Muscle of back (tissue), 3 donors: ENCODE measurements at regions not wholly inside any gene's neighbourhood (a gene's known extent, or its start where the extent isn't known, plus 50 kb on each side); places are given as distances from the start of the nearest gene placed in this dataset.
"Not testable (repeated sequence)": the region's sequence is repeated elsewhere in the genome, so short reads cannot be mapped to it uniquely, and the experiment has no call there.

Source experiments
- DNase-seq, 3 donors: peaks; one replicate each; pipeline versions ENCODE4 v3.0.0 to v3.0.0-alpha.2; 2013

DNA sequence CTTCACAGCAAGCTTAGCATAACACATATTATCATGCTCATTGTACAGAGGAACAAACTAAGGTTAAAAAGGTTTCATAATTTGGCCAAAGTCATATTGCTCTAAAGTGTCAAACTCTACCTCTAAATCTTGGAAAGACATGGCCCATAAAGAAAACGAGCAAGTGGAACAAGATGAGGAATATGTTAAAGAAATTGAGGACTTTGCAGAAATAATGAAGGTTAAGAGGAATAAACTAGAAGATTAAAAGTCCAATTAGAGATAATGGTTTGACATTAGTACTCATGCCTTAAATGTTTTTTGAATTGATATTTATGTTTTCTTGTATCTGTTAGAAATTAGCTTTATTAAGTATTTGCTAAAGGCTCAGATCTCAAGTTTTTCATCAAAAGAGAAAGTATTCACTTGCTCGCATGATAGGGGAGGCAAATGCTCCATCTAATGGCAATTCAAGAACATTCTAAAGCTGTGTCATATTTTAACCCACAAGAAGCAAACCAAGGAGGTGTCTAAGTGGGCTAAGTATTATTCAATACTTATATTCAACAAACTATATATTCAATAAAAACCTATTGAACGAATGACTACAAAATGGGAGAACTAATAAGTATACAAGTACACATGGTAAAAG, 192.9 kb upstream of the SPTLC3 start:
- DNase-seq, result peak in 1 of 3 donors; percentile 38

DNA sequence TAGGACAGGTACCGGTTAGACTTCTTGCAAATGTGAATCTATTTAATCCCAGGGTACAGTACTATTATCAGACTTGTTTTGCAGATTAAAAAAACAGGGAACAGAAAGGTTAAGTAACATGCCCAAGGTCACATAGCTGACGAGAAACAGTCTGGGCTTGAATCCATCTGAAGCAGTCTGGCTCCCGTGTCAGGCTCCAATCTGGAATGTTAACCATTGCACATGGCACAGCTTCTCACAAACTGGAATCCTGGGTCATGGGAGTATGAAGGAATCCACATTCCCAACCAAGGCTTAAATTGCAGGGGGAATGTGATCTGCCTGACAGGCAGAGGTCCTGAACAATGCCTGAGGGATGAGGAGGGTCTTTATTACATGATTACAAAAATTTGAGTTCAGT, 187.5 kb upstream of the SPTLC3 start:
- DNase-seq, result no peak

DNA sequence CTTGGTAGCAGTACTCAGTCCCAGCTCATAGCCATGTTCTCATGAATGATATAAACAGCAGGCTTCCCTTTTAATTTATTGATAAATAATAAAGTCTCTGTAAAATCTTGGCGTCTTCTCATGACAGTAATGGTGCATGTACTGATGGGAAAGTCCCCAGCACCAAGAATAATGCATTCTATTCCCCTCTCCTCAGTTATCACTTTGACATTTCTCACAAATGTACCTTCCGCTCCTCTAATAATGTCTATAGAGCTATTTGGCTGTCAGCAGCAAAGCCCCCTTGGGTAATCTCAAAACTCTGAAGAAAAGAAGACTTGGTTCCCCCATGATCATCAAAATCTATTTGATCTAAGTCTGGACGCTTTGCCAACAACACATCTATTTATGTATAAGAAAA, 185.0 kb upstream of the SPTLC3 start:
- no peak for DNase-seq

DNA sequence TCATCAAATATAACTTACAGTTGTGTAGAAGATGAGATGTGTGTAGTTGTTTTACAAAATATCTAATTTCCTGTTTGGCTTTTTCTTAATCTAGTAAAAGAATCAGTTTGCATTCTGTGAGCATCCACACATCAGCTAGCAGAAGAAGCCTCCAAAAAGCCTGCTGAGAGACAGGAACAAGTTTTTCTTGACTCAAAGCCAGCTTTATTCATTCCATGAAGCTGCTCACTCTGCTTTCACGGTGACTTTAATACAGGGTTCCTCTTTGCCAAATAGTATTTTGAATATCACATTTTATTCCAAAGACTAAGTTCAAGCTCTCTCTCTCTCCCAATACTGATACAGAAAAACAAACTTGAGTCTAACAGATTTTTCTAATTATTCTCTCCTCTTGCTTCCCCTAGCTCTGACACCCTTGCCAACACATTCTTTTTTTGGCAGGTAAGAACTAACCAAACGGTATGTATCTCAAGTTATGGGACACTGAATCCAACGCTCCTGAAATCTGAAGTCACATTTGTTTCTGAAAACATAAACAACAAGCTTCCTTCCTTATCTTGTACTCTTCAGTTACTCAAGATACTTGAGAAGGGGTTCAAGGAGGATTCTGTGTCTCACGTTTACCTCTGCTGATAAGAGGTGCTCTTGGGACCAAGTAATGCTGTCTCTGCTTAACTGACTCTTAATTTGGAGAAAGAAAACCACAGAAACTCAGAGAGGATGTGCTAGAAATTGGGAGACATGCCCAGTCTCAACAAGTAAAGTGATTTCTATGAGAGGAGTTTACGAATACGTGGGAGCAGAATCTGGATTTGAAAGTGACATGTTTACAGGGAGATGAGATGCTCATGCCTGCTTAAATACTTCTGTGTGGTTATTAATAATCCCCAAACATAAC, 184.2 kb upstream of the SPTLC3 start:
- peak; percentile 74 to 89 (median 75) for DNase-seq

DNA sequence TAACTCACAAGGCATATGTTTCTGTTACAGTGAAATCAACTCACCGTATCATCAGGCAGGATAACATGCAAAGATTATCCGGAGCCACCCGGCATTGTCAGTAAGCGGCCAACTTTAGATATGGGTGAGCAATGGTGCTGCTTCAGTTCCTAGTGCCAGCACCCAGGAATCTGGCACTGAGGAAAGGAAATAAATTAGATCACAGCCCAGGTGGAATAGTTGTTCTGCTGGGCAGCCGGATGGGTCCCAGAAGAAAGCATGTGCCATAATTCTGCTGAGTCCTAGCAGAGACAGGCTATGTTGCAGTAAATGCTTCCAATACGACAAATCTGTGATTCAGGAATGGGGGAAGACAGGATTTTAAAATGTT, 183.6 kb upstream of the SPTLC3 start:
- DNase-seq, result peak in 2 of 3 donors; percentile 31 to 76

DNA sequence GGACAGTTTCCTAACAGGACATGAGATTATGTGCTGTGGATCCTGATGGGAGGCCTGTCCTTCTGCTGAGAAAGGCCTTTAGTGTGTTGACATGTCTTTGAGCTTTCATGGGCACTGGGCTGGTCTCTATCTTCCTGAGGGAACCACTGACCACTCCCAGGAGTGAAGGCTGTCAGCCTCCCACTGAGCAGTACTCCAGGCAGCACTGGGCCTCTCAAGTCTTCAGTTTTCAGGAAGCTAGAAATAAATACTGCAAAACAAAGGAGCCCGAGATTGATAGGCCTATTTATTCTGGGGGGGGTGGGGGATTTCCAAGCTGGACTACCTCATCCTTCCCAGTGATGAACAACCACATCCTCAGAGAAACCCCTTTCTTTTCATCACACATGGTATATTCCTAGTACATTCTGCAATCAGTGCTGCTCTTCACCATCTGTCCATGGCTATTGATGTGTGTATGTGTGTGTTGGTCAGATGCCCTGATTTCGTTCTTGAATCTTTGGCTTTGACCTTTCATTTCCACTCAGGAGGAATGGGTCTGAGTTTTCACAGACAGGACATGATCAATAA, 180.9 kb upstream of the SPTLC3 start:
- DNase-seq, result no peak

DNA sequence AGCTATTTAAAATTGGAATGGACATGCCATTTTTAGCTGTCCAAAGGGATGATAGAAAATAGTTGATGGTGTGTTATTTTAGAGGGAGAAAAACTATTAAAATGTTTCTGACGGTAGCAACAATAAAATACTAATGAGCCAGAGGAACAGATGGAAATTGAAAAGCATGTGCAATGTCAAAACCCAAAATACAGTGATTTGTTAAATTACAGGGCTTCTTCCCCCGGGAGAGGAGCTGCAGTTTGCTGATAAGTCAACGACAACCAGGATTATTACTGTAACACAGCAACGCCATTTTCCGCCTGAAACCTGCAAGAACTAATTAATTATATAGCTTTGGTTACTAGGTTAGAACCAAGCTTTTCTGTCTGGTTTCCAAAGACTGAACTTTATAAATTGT, 179.6 kb upstream of the SPTLC3 start:
- DNase-seq, result no peak

DNA sequence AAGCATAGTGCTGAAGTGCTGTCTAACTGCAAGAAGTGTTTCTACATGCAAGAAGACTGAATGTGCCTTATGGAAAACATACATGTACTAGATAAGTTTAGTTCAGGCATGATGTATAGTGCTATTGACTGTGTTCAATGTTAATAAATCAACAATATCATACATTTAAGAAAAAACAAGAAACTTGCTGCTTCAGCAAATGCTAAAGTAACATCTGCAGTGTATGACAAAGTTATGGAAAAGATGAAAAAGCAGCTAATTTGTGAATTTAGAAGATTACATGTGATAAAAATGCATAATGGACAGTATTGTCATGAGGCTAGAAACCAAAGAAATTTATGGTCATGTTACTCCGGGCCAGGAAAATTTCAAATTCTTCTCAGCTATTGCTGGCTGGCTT, 174.9 kb upstream of the SPTLC3 start:
- DNase-seq, result peak in 1 of 3 donors; percentile 26

DNA sequence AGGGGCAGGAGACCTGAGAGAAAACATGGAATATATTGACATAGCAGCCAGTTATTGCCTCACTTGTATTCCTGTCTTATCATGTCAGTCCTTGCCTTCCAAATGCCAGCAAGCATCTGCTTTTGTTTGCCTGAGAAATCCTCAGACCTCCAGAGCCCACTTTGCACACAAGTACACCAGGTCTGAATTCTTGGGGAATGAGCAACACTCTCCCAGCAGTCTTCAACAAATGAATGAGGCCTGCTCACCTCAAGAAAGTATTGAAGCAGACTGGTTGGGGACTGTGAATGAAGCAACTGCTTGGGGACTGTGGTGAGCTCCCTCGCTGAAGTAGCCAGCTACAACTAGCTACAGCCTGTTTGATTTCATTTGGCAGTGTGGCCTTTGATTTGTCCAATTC, 172.8 kb upstream of the SPTLC3 start:
- no peak for DNase-seq

DNA sequence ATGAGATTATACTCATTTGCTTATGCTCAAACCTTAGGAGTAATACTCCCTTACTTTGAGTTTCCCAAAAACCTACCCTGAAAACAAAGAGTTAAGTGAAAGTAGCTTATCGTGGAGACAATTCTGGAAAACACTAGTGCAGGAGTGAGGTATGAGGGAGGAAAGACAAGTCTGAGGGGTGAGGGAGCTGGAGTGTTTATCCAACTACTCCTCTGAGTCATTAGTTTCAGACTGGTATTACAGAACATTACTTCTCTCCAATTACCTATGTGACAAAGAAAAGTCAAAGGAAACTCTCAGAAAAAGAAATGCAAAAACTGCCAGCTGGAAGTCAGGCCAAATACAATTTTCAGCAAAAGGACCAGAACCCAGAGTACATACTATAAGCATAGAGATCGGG, 171.1 kb upstream of the SPTLC3 start:
- DNase-seq, result no peak

DNA sequence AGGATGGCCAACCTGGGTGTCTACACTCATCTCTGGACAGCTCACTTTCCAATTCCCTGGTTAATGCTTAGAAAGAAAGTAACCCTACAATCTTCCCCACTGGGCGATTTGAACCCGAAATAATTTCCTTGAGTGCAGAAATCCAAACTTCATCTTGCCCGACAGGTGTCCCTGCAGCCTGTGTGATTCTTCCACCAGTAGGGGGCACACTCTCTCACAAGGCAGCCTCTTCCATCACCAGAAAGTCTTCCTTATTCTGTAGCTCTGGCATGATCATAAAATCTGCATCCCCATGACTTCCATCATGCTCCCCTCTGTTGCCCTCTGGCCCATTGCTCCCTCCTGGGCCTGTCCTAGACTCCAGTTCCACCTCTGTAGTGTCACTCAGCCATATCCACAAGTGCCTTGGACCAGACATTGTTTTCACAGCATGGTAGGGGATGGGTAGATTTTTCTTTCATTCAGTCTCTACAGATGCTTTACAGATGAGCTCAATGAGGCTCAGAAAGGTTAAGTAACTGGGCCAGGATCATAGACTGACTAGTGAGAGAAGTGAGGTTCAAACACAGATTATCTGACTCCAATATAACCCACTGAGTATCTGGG, 170.4 kb upstream of the SPTLC3 start:
- no peak for DNase-seq

DNA sequence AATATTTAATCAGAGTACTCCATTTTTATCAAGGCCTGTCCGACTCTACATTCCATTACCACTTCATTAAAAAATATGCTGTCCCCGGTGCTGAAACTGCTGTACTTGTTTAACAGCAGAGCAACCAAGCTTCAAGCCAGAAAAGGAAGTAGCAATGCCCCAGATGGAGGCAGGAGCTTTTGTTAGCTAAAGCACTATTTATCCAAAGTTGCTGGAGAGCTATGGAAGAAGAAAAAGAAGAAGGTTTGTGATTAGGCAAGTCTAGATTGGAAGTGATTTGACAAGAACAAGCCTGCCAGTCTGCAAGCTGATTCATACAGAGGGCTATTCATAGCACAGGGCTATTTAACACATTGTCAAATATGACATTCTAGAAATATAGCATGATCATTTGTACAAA, 160.9 kb upstream of the SPTLC3 start:
- peak in 2 of 3 donors; percentile 35 to 63 for DNase-seq

DNA sequence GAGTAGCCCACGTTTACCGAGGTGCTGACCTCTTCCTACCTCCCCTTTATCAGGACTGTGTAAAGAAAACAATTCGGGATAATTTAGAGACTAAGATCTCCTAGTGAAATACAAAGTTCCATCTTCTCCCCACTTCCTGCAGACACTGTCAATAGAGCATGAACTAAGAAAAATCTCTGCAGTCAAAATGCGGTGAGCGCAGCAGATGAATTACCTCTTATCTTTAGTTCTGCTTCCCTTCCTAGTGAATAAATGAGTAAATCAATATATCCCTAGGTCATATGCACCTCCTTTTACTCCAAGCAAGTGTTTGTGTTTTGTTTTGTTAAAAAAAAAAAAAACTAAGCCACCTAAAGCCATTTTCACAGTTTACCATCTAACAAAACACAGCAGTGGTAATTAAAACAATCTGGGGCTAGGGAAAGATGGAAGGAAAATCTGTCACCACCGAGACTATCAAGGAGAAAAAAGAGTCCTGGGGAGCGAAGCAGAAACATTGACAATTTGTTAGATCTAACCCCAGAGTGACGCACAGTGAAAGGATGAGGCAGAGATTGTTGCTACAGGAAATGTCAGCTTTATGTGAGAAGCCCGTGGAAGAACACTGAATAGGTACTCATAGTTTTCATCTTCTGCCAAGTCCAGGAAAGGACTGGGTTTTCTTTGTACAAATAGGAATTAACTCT, 159.4 kb upstream of the SPTLC3 start:
- no peak for DNase-seq

DNA sequence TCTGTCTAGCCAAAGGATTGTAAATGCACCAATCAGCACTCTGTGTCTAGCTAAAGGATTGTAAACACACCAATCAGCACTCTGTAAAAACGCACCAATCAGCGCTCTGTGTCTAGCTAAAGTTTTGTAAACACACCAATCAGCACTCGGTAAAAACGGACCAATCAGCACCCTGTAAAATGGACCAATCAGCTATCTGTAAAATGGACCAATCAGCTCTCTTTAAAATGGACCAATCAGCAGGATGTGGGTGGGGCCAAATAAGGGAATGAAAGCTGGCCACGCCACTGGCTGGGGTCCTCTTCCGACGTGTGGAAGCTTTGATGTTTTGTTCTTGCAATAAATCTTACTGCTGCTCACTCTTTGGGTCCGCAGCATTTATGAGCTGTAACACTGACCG, 151.1 kb upstream of the SPTLC3 start:
- not testable (repeated sequence) for DNase-seq

DNA sequence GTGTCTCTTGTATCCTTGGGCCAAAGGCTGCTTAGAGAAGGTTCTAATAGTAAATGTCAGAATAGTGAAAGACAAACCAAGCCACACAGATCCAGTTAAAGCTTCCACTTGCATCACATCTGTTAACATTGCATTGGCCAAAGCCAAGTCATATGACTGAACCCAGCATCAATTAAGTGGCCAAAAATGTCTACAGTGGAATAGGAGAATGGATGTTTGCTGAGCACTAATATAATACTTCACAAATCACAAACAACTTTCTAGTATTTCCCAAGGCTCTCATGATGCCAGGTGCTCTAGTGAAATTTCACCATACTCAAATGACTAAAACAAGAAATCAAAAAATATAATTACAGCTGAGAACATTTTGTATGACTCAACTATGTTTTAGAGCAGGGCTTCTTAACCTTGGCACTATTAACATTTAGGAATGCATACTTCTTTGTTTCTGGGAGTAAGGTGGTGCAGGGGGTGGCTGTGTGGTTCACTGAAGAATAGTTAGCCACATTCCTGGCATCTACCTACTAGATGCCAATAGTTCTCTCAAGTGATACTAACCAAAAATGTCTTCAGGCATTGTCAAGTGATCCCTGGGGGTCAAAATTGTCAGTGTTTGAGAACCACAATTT, 148.0 kb upstream of the SPTLC3 start:
- no peak for DNase-seq

DNA sequence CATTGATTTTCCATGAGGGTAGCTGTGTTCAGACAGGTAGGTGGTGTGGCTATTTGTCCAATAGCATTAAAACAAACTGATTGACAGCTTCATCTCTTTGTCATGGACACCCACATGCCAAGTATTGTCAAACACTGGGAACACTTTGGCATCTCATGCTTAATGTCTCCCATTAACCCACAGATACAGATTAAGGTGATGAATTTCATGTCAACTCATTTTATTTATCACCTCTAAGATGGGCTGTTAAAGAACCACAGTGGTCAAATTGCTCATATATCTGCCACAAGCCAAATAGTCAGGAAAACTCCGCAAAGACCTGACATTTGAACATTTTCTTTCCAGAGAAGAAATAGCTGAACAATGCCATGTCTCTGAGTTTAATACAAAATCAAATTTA, 139.1 kb upstream of the SPTLC3 start:
- no peak for DNase-seq

DNA sequence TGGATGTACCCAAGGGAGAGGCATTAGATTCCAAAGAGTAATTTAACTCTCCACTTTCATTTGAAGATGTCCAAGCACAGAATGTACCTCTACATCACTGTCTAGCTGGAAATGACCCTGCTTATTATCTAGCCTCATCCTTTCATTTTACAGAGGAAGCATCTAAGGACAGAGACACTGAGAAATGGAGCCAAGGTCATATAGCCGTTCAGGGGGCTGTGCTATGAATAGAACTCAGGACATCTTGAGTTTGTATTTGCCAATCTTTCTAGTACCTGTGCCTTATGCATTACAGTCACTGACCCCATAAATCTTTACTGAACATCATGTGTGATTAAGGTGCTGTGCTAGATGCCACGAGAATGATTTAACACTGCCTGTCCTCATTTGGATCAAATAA, 138.2 kb upstream of the SPTLC3 start:
- no peak for DNase-seq

DNA sequence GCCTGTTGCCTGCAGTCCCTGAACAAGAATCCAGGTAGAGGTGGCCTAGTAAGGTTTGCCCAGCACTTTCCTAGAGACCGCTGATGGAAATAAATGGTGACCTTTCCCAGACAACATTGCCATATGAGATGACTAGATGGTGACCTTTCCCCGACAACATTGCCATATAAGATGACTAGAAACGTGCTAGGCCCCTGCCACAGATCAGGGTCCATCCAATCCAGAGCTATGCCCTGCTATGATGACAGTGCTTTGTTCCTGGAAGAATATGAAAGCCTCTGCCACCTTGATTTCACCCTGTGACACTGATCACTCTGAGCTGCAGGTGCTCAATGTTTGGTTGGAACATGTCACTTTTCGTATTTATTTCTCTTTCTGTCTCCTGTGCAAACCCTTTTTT, 133.8 kb upstream of the SPTLC3 start:
- DNase-seq, result no peak

DNA sequence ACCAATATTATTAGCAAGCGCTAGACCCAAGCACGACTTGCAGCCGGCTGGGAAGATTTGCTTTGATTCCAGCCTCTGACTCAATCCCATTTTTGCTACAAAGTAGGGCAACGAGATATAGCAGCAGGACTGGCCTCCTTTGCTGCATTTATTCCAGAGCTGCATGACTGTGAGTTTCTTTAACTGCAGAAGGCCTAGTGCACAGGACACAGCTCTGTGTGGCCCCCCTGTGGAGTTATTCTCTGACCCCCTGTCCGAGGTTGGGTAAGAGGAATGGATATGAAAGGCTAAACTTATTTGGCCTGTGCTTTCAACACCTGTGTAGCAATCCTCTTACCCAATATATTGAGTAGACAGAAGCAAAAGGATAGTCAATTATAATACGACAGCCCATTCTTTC, 133.3 kb upstream of the SPTLC3 start:
- DNase-seq, result no peak

DNA sequence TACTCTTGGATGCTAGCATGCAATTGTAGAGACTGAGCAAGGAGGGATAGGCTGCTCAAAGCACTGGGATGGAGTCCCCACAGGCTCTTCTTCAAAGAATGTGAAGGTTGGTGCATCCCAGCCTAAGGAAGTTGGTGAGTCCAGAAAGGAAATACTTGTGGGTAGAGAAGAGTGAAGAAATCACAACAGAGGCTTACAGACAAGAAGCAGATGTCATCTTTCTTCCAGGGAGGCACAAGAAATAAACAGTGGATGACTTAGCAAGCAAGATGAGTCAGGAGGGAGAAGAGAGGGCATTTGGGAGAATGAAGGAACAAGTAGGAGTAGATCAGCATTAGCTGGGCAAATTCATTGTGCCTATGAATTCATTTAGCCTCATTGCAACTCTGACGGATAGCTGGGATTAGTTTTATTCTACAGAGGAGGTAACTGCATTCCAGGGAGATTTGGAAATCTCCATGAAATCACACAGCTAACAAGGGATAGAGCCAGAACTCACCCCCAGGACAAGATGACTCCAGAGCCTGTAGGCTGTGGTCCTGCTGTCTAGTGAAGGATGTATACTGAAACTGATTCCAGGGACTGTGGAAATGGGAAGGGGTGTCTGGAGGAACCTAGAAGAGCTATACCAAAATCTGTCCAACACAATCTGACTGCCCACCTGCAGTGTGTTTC, 125.8 kb upstream of the SPTLC3 start:
- DNase-seq, result peak in 1 of 3 donors; percentile 17

DNA sequence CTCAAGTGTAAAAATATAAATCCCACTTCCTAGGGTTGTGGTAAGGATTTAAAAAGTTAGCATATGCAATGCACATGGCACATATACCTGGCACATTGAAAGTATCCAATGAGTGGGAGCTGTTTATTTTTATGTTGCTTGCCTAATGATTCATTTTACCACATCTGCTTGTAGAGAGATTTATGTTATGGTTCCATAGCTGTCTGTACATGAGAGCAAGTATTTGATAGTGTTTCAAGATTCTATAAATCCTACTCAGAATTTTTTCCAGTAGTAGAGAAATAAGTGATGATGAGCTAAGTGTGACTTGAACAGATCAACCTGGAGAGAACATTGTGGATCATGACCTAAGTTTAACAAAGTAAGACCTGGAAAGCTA, 125.3 kb upstream of the SPTLC3 start:
- no peak for DNase-seq
